ENCODE measurements at regions not wholly inside any gene's neighbourhood (a gene's known extent, or its start where the extent isn't known, plus 50 kb on each side); places are given as distances from the start of the nearest gene placed in this dataset.

DNA sequence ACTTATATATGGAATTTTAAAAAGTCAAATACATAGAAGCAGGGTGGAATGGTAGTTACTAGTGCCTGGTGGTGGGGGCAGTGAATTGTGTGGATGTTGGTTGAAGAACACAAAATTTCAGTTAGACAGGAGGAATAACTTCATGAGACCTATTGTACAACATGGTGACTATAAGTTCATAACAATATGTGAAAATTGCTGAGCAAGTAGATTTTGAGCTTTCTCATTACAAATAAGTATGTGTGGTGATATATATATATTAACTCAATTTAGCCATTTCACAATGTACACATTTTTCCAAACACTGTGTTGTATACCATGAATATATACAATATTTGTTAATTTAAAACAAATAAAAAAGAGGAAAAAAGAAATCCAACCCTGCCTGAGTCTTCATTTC, 641.1 kb downstream of the DIAPH3 start:
- H3K23ac ChIP-seq (ENCODE audit: insufficient read length, low read depth, low read length), result no peak overlapping the region
- H2AFZ ChIP-seq (ENCODE audit: low read length), result no peak overlapping the region
- no peak overlapping the region for H4K8ac ChIP-seq (replicated peaks; ENCODE audit: insufficient read length, low read depth, low read length)
- H3K4me1 ChIP-seq (ENCODE audit: insufficient read depth, low read length), result no peaks in the 10 kb centered on the region
- no peak overlapping the region for H3K4ac ChIP-seq (ENCODE audit: low read depth, low read length)
- H3K9ac ChIP-seq (ENCODE audit: extremely low read depth, insufficient read length, low read length), result no peak overlapping the region
- H4K20me1 ChIP-seq (ENCODE audit: control insufficient read depth, insufficient read depth, insufficient read length), result no peaks in the 10 kb centered on the region
- no peak overlapping the region for H3K27ac ChIP-seq (ENCODE audit: insufficient read length, low read depth, low read length)
- Mint-ChIP-seq H3K9me3 (no peaks in the 10 kb centered on the region; a peak in 1 of 5 replicates), H3K4me1 (peaks cover 6% of the 10 kb centered on the region in 2 experiments; a peak in 3 of 4 replicates), H3K4me3 (no peak overlapping the region), H3K27me3 (ENCODE audit: low read depth) (no peaks in the 10 kb centered on the region), H3K36me3 (ENCODE audit: insufficient read depth in 1 of 3, low read depth in 3 of 3) (no peaks in the 10 kb centered on the region), H3K27ac (no peak overlapping the region)
- no peak overlapping the region for H3K14ac ChIP-seq (ENCODE audit: insufficient read depth, low read length)
- no peak overlapping the region for H2BK120ac ChIP-seq (ENCODE audit: low read depth, low read length, poor library complexity, severe bottlenecking)
- H2BK5ac ChIP-seq (ENCODE audit: insufficient read length, low read length), result no peak overlapping the region
- H2BK15ac ChIP-seq (ENCODE audit: low read depth, low read length), result no peak overlapping the region
- H2BK12ac ChIP-seq (ENCODE audit: insufficient read length, low read depth, low read length), result no peak overlapping the region
- no peaks in the 10 kb centered on the region for H3K79me1 ChIP-seq (ENCODE audit: insufficient read depth, low read depth, low read length, poor library complexity, severe bottlenecking)
- no peak overlapping the region for H3K4me2 ChIP-seq (ENCODE audit: insufficient read depth, insufficient read length, low read length)
- H3K9me3 ChIP-seq (ENCODE audit: control insufficient read depth, low read depth, low read length), result no peaks in the 10 kb centered on the region
- no peak overlapping the region for H3K56ac ChIP-seq (ENCODE audit: insufficient read length, low read depth, low read length)
- H2AK5ac ChIP-seq (ENCODE audit: insufficient read length, low read length), result no peak overlapping the region
- H3K79me2 ChIP-seq (ENCODE audit: insufficient read depth, low read length), result no peaks in the 10 kb centered on the region
- H4K5ac ChIP-seq (ENCODE audit: insufficient read length, low read depth, low read length), result no peak overlapping the region
- no peak overlapping the region for H3K18ac ChIP-seq (ENCODE audit: insufficient read length, low read depth, low read length)
- H3K23me2 ChIP-seq (ENCODE audit: insufficient read length, low read depth, low read length, poor library complexity, severe bottlenecking), result no peaks in the 10 kb centered on the region
- DNase-seq, result no peak
- no peak overlapping the region for H2BK20ac ChIP-seq (ENCODE audit: low read depth, low read length, poor library complexity, severe bottlenecking)
- no peak overlapping the region for H3T11ph ChIP-seq (ENCODE audit: low read length)
- TF ChIP-seq, protein P1, sequence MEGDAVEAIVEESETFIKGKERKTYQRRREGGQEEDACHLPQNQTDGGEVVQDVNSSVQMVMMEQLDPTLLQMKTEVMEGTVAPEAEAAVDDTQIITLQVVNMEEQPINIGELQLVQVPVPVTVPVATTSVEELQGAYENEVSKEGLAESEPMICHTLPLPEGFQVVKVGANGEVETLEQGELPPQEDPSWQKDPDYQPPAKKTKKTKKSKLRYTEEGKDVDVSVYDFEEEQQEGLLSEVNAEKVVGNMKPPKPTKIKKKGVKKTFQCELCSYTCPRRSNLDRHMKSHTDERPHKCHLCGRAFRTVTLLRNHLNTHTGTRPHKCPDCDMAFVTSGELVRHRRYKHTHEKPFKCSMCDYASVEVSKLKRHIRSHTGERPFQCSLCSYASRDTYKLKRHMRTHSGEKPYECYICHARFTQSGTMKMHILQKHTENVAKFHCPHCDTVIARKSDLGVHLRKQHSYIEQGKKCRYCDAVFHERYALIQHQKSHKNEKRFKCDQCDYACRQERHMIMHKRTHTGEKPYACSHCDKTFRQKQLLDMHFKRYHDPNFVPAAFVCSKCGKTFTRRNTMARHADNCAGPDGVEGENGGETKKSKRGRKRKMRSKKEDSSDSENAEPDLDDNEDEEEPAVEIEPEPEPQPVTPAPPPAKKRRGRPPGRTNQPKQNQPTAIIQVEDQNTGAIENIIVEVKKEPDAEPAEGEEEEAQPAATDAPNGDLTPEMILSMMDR (conservative IDR thresholded peaks at IDR 0.05), result no peak
- no peaks in the 10 kb centered on the region for H3K27me3 ChIP-seq (ENCODE audit: insufficient read depth, low read length)
- no peak overlapping the region for H4K91ac ChIP-seq (ENCODE audit: insufficient read length, low read depth, low read length)
